Calu3 (cell line): ENCODE measurements at regions not wholly inside any gene's neighbourhood (a gene's known extent, or its start where the extent isn't known, plus 50 kb on each side); places are given as distances from the start of the nearest gene placed in this dataset.
"Not testable (repeated sequence)": the region's sequence is repeated elsewhere in the genome, so short reads cannot be mapped to it uniquely, and the experiment has no call there.

Source experiments
- BruUV-seq: library from RNA; stranded (reverse); fragments of 400-500 nt; replicated peaks from 2 replicates; lab custom pipeline; 2021; lab: Mats Ljungman, UMichigan
- CTCF ChIA-PET: fragments of 300-600 bp; sonication (Branson Sonifier 250); formaldehyde crosslinking; loops from one replicate; lab custom pipeline; 2022; ENCODE audit warnings: antibody characterized with exemption; lab: Charles Lee
- DNase-seq: peaks from one replicate; pipeline ENCODE4 v3.0.0; 2022
- H3K27ac Mint-ChIP-seq: one replicate; pipeline ENCODE4 v1.8.0; 2022; ENCODE audit warnings: mixed read lengths; ENCODE audit not compliant: unreplicated experiment
- H3K27me3 Mint-ChIP-seq: one replicate; pipeline ENCODE4 v1.8.0; 2022; ENCODE audit warnings: mixed read lengths; ENCODE audit not compliant: unreplicated experiment
- H3K36me3 Mint-ChIP-seq: one replicate; pipeline ENCODE4 v1.8.0; 2022; ENCODE audit warnings: mild to moderate bottlenecking, moderate library complexity, mixed read lengths; ENCODE audit not compliant: insufficient read depth, unreplicated experiment
- H3K4me1 Mint-ChIP-seq: one replicate; pipeline ENCODE4 v1.8.0; 2022; ENCODE audit warnings: mild to moderate bottlenecking, low read depth, mixed read lengths; ENCODE audit not compliant: unreplicated experiment
- H3K4me3 Mint-ChIP-seq: one replicate; pipeline ENCODE4 v1.8.0; 2022; ENCODE audit warnings: mild to moderate bottlenecking, low read depth, moderate library complexity, mixed read lengths; ENCODE audit not compliant: unreplicated experiment
- H3K9me3 Mint-ChIP-seq: one replicate; pipeline ENCODE4 v1.8.0; 2022; ENCODE audit warnings: low read depth, mixed read lengths; ENCODE audit not compliant: unreplicated experiment
- CTCF ChIP-seq: fragments of 200-600 bp; IDR thresholded peaks from one replicate; pipeline ENCODE4 v1.8.0; 2022; ENCODE audit warnings: antibody characterized with exemption; ENCODE audit not compliant: unreplicated experiment
- intact Hi-C: fragments of 100-400 bp; cut with micrococcal nuclease; formaldehyde crosslinking; loops from one replicate; pipeline ENCODE4 v1.10.0; 2022; ENCODE audit not compliant: unreplicated experiment

GRCh38 chr2:109712746-109713145 is 81.4 kb upstream of the RGPD5 start:
- Mint-ChIP-seq H3K36me3 (peaks cover 2% of the 10 kb centered on the region), H3K9me3 (no peaks in the 10 kb centered on the region), H3K4me1 (no peaks in the 10 kb centered on the region), H3K4me3 (no peak overlapping the region), H3K27ac (no peak overlapping the region), H3K27me3 (no peaks in the 10 kb centered on the region)
- no TSS peak for BruUV-seq
- CTCF ChIA-PET, result no interaction called here
- no peak for TF ChIP-seq CTCF
- intact Hi-C loops, result no loop called here
- DNase-seq, result no peak

GRCh38 chr2:109715313-109715805 is 78.7 kb upstream of the RGPD5 start:
- intact Hi-C loops, result loop anchor here (2.0 to 5.0 kb wide), 2 partner anchors 103 to 169 kb away; partner anchors contain the start of genes SEPTIN10 and SOWAHC
- peak; percentile 45 for DNase-seq
- no peaks in the 10 kb centered on the region for H3K9me3 Mint-ChIP-seq
- H3K27me3 Mint-ChIP-seq, result no peaks in the 10 kb centered on the region
- peak; percentile 56 for TF ChIP-seq CTCF
- H3K27ac Mint-ChIP-seq, result no peak overlapping the region
- H3K36me3 Mint-ChIP-seq, result peaks cover 5% of the 10 kb centered on the region
- no peak overlapping the region for H3K4me3 Mint-ChIP-seq
- CTCF ChIA-PET, result interaction anchor here (0.8 to 1.6 kb wide), 10 partner anchors 13 to 201 kb away, joined by 3 to 11 read pairs (median 3); partner anchors contain the start of gene SEPTIN10
- no peaks in the 10 kb centered on the region for H3K4me1 Mint-ChIP-seq
- no TSS peak for BruUV-seq

- H3K4me3 Mint-ChIP-seq, DNase-seq, CTCF ChIA-PET, H3K36me3 Mint-ChIP-seq, H3K27ac Mint-ChIP-seq, BruUV-seq, H3K4me1 Mint-ChIP-seq, H3K27me3 Mint-ChIP-seq, H3K9me3 Mint-ChIP-seq: not testable (repeated sequence)
- intact Hi-C loops, result loop anchor here (5.0 kb wide), 1 partner anchor 104 kb away; the partner anchor contains the start of genes SEPTIN10 and SOWAHC
These were observed 77.5 kb upstream of the RGPD5 start for GRCh38 chr2:109716596-109716995.

- Mint-ChIP-seq H3K27ac (no peak overlapping the region), H3K4me3 (no peak overlapping the region), H3K4me1 (no peaks in the 10 kb centered on the region), H3K36me3 (peaks cover 5% of the 10 kb centered on the region), H3K9me3 (no peaks in the 10 kb centered on the region), H3K27me3 (no peaks in the 10 kb centered on the region)
- no peak for DNase-seq
- CTCF ChIA-PET, result interaction anchor here (0.6 to 0.7 kb wide), 2 partner anchors 13 to 110 kb away, joined by 3 to 11 read pairs; no protein-coding TSS in a partner anchor
- BruUV-seq, result no TSS peak
- intact Hi-C loops, result loop anchor here (5.0 kb wide), 1 partner anchor 106 kb away; the partner anchor contains the start of genes SEPTIN10 and SOWAHC
- no peak for TF ChIP-seq CTCF
These were observed 76.0 kb upstream of the RGPD5 start for GRCh38 chr2:109718139-109718538.

- Mint-ChIP-seq H3K9me3 (no peaks in the 10 kb centered on the region), H3K27ac (no peak overlapping the region), H3K4me1 (no peaks in the 10 kb centered on the region), H3K4me3 (no peak overlapping the region), H3K36me3 (peaks cover 5% of the 10 kb centered on the region), H3K27me3 (no peaks in the 10 kb centered on the region)
- BruUV-seq, result no TSS peak
- TF ChIP-seq CTCF, result no peak
- DNase-seq, result no peak
- CTCF ChIA-PET, result no interaction called here
- intact Hi-C loops, result loop anchor here (5.0 kb wide), 1 partner anchor 108 kb away; the partner anchor contains the start of genes SEPTIN10 and SOWAHC
These were observed 74.2 kb upstream of the RGPD5 start for GRCh38 chr2:109719871-109720270.
